ENCODE measurements at regions not wholly inside any gene's neighbourhood (a gene's known extent, or its start where the extent isn't known, plus 50 kb on each side); places are given as distances from the start of the nearest gene placed in this dataset.

GRCh38 chr6:106820412-106820852, 154.1 kb downstream of the CD24 start (continued):
- TF ChIP-seq HES1 (IDR thresholded peaks at IDR 0.05; ENCODE audit: low read depth) (peak; percentile 73; the same call in 1 of the 2 replicates), ZNF316 (IDR thresholded peaks at IDR 0.05) (peak; percentile 29; the same call in 1 of the 2 replicates), MBD2 (IDR thresholded peaks at IDR 0.05; ENCODE audit: borderline replicate concordance, low read depth) (peak; percentile 29; the same call in 1 of the 2 replicates), SIN3B (IDR thresholded peaks at IDR 0.05; ENCODE audit: low read depth) (no peak), TCF15 (CRISPR knock-in tag; IDR thresholded peaks at IDR 0.05) (no peak), VEZF1 (CRISPR knock-in tag; IDR thresholded peaks at IDR 0.05) (peak; percentile 75), NCOR1 (IDR thresholded peaks at IDR 0.05) (peak; percentile 53), CHD2 (IDR thresholded peaks at IDR 0.05; ENCODE audit: low read depth, low read length) (no peak), MAFK (IDR thresholded peaks at IDR 0.05; ENCODE audit: low read length) (no peak), MLLT1 (IDR thresholded peaks at IDR 0.05) (peak in 1 of 2 experiments; percentile 98; a peak in 2 of 4 replicates), KLF16 (IDR thresholded peaks at IDR 0.05) (peak; percentile 73), HNRNPLL (IDR thresholded peaks at IDR 0.05; ENCODE audit: low read depth, low read length, poor library complexity, severe bottlenecking) (no peak), MYNN (IDR thresholded peaks at IDR 0.05) (peak; percentile 67; the same call in 1 of the 2 replicates), MYNN (CRISPR knock-in tag; IDR thresholded peaks at IDR 0.05) (no peak), ARID1B (IDR thresholded peaks at IDR 0.05) (peak; percentile 89), TCF3 (CRISPR knock-in tag; IDR thresholded peaks at IDR 0.05) (peak; percentile 83), RCOR1 (IDR thresholded peaks at IDR 0.05; ENCODE audit: borderline replicate concordance in 1 of 2, low read depth in 2 of 2, low read length in 2 of 2) (peak in 1 of 2 experiments; percentile 89; a peak in 2 of 4 replicates), TEAD4 (IDR thresholded peaks at IDR 0.05; ENCODE audit: low read length) (peak; percentile 92), TEAD4 (CRISPR knock-in tag; IDR thresholded peaks at IDR 0.05; ENCODE audit: borderline replicate concordance) (no peak), SMARCE1 (IDR thresholded peaks at IDR 0.05) (peak; percentile 79), MYC (IDR thresholded peaks at IDR 0.05; ENCODE audit: low read depth, low read length) (peak; percentile 45; the same call in 1 of the 2 replicates), MYC (CRISPR knock-in tag; IDR thresholded peaks at IDR 0.05; ENCODE audit: borderline replicate concordance, low read depth) (no peak), C11orf30 (IDR thresholded peaks at IDR 0.05; ENCODE audit: low read depth) (peak; percentile 21; the same call in 1 of the 2 replicates), SOX6 (IDR thresholded peaks at IDR 0.05) (peak; percentile 85), HDAC2 (IDR thresholded peaks at IDR 0.05) (peak; percentile 82), MAFG (tag; conservative IDR thresholded peaks at IDR 0.05) (no peak), MTA1 (IDR thresholded peaks at IDR 0.05; ENCODE audit: borderline replicate concordance) (peak; percentile 73; the same call in 1 of the 2 replicates), ZEB2 (IDR thresholded peaks at IDR 0.05) (peak; percentile 69; the same call in 1 of the 2 replicates), PML (IDR thresholded peaks at IDR 0.05; ENCODE audit: low read length) (peak; percentile 35; the same call in 1 of the 2 replicates), NBN (IDR thresholded peaks at IDR 0.05; ENCODE audit: low read depth) (peak; percentile 53; the same call in 1 of the 2 replicates), MTA3 (IDR thresholded peaks at IDR 0.05; ENCODE audit: borderline replicate concordance) (0 out of 2 replicates have a peak, but pooled peaks have one; percentile 54), SMARCA4 (IDR thresholded peaks at IDR 0.05) (peak; percentile 74)

All from K562 (cell line).